HG02885 (cell line): ENCODE measurements at regions not wholly inside any gene's neighbourhood (a gene's known extent, or its start where the extent isn't known, plus 50 kb on each side); places are given as distances from the start of the nearest gene placed in this dataset.

Experiments used
- ATAC-seq: cut with Tn5 transposase; IDR thresholded peaks from one replicate; pipeline ENCODE4 v1.9.1; 2021; ENCODE audit warnings: mild to moderate bottlenecking; ENCODE audit not compliant: unreplicated experiment, poor library complexity

- ATAC-seq, result no peak
Observed at GRCh38 chrX:23524467-23524866, 142.8 kb upstream of the PRDX4 start.

- no peak for ATAC-seq
Observed at GRCh38 chrX:23525531-23525930, 141.8 kb upstream of the PRDX4 start.

- ATAC-seq, result no peak
Observed at GRCh38 chrX:23540532-23540931, 126.8 kb upstream of the PRDX4 start.

- ATAC-seq, result no peak
Observed at GRCh38 chrX:23548164-23548563, 119.1 kb upstream of the PRDX4 start.

- ATAC-seq, result no peak
Observed at GRCh38 chrX:23552303-23552702, 115.0 kb upstream of the PRDX4 start.

GRCh38 chrX:23554304-23554703 is 113.0 kb upstream of the PRDX4 start:
- ATAC-seq, result no peak

- ATAC-seq, result peak; percentile 90
Observed at GRCh38 chrX:23557070-23557469, 110.2 kb upstream of the PRDX4 start.

- ATAC-seq, result no peak
Observed at GRCh38 chrX:23559975-23560374, 107.3 kb upstream of the PRDX4 start.

- ATAC-seq, result no peak
Observed at GRCh38 chrX:23570674-23571343, 96.5 kb upstream of the PRDX4 start.

GRCh38 chrX:23575281-23575680 is 92.0 kb upstream of the PRDX4 start:
- no peak for ATAC-seq

- ATAC-seq, result no peak
Observed at GRCh38 chrX:23578079-23578478, 89.2 kb upstream of the PRDX4 start.

- no peak for ATAC-seq
Observed at GRCh38 chrX:23589496-23589895, 77.8 kb upstream of the PRDX4 start.

- ATAC-seq, result no peak
Observed at GRCh38 chrX:23592741-23593140, 74.6 kb upstream of the PRDX4 start.

GRCh38 chrX:23598575-23598974 is 68.7 kb upstream of the PRDX4 start:
- no peak for ATAC-seq

- ATAC-seq, result no peak
Observed at GRCh38 chrX:23603501-23603900, 63.8 kb upstream of the PRDX4 start.

- ATAC-seq, result no peak
Observed at GRCh38 chrX:23610495-23610894, 56.8 kb upstream of the PRDX4 start.

GRCh38 chrX:23612846-23613245 is 54.4 kb upstream of the PRDX4 start:
- ATAC-seq, result no peak

GRCh38 chrX:23616361-23616760 is 50.9 kb upstream of the PRDX4 start:
- peak; percentile 84 for ATAC-seq
